GM23338 (cell line): ENCODE measurements at regions not wholly inside any gene's neighbourhood (a gene's known extent, or its start where the extent isn't known, plus 50 kb on each side); places are given as distances from the start of the nearest gene placed in this dataset.

ENCODE experiments used
- ATAC-seq: fragments of 200-7000 bp; cut with Tn5 transposase; 3 replicates; pipeline ENCODE4 v1.9.1; 2020
- DNase-seq: peaks from one replicate; pipeline ENCODE4 v3.0.0-alpha.2; 2015; ENCODE audit warnings: low spot score
- H2AFZ ChIP-seq: fragments of 200-600 bp; sonication (generic); 2 replicates; pipeline ENCODE4 v1.8.0; 2016; ENCODE audit warnings: antibody characterized with exemption, mild to moderate bottlenecking, moderate library complexity
- H3F3A ChIP-seq: fragments of 200-600 bp; sonication (generic); replicated peaks from 2 replicates; pipeline ENCODE4 v1.8.0; 2017; ENCODE audit warnings: antibody characterized with exemption, mixed run types, low read depth
- H3K27ac ChIP-seq: fragments of 200-600 bp; sonication (generic); 2 replicates; pipeline ENCODE4 v1.6.1; 2016; ENCODE audit warnings: low read depth
- H3K27me3 ChIP-seq: fragments of 200-600 bp; sonication (generic); 2 replicates; pipeline ENCODE4 v1.8.0; 2016; ENCODE audit warnings: mild to moderate bottlenecking, mixed run types, moderate library complexity; ENCODE audit not compliant: insufficient read depth
- H3K36me3 ChIP-seq: fragments of 200-600 bp; sonication (generic); 2 replicates; pipeline ENCODE4 v1.8.0; 2016; ENCODE audit warnings: mild to moderate bottlenecking; ENCODE audit not compliant: insufficient read depth
- H3K4me1 ChIP-seq: fragments of 200-600 bp; sonication (generic); 2 replicates; pipeline ENCODE4 v1.8.0; 2016; ENCODE audit warnings: mild to moderate bottlenecking, moderate library complexity; ENCODE audit not compliant: insufficient read depth
- H3K4me2 ChIP-seq: fragments of 200-600 bp; sonication (generic); 2 replicates; pipeline ENCODE4 v1.7.1; 2017; ENCODE audit warnings: mixed run types
- H3K4me3 ChIP-seq: fragments of 200-600 bp; sonication (generic); 2 replicates; pipeline ENCODE4 v1.6.1; 2016; ENCODE audit warnings: mixed run types
- H3K79me2 ChIP-seq: fragments of 200-600 bp; sonication (generic); replicated peaks from 2 replicates; pipeline ENCODE4 v1.8.0; 2017; ENCODE audit warnings: mild to moderate bottlenecking; ENCODE audit not compliant: insufficient read depth
- H3K9me2 ChIP-seq: fragments of 200-600 bp; sonication (generic); 2 replicates; pipeline ENCODE4 v1.8.0; 2017; ENCODE audit not compliant: insufficient read depth
- H4K20me1 ChIP-seq: fragments of 200-600 bp; sonication (generic); replicated peaks from 2 replicates; pipeline ENCODE4 v1.8.0; 2017; ENCODE audit warnings: mild to moderate bottlenecking; ENCODE audit not compliant: insufficient read depth
- H3K27ac Mint-ChIP-seq: 2 replicates; pipeline ENCODE4 v1.8.0; 2020; ENCODE audit warnings: inconsistent platforms, mild to moderate bottlenecking, moderate library complexity, mixed read lengths
- H3K27me3 Mint-ChIP-seq: 3 replicates; pipeline ENCODE4 v1.8.0; 2022; ENCODE audit warnings: low read depth, mild to moderate bottlenecking, moderate library complexity, mixed read lengths, inconsistent platforms; ENCODE audit not compliant: insufficient read depth, poor library complexity
- H3K36me3 Mint-ChIP-seq: 3 replicates; pipeline ENCODE4 v1.8.0; 2021; ENCODE audit warnings: low read depth, mild to moderate bottlenecking, inconsistent platforms, moderate library complexity, mixed read lengths
- H3K4me1 Mint-ChIP-seq: 3 replicates; pipeline ENCODE4 v1.8.0; 2020; ENCODE audit warnings: mild to moderate bottlenecking, inconsistent platforms, mixed read lengths
- H3K4me3 Mint-ChIP-seq: 3 replicates; pipeline ENCODE4 v1.8.0; 2021; ENCODE audit warnings: moderate library complexity, mild to moderate bottlenecking, inconsistent platforms, mixed read lengths
- H3K9me3 Mint-ChIP-seq: 3 replicates; pipeline ENCODE4 v1.8.0; 2020; ENCODE audit warnings: moderate library complexity, mild to moderate bottlenecking, inconsistent platforms, mixed read lengths
- CREB1 ChIP-seq: fragments of 250-450 bp; sonication (Bioruptor Pico); IDR thresholded peaks from 2 replicates; pipeline ENCODE4 v1.5.0; 2020; ENCODE audit warnings: low read depth, mild to moderate bottlenecking, moderate library complexity
- CTCF ChIP-seq, 2 experiments: fragments of 200-600 bp in 1 of 2; sonication (generic) in 1 of 2; conservative IDR thresholded peaks; 2 replicates each; pipeline versions ENCODE4 v1.5.1 to v1.6.1; 2016 to 2017; ENCODE audit warnings: antibody characterized with exemption in 2 of 2, low read depth in 2 of 2, mild to moderate bottlenecking in 2 of 2, moderate library complexity in 1 of 2
- ETS1 ChIP-seq: IDR thresholded peaks from 2 replicates; pipeline ENCODE4 v1.6.1; 2016; ENCODE audit warnings: antibody characterized with exemption
- EZH2 ChIP-seq: fragments of 200-600 bp; sonication (generic); IDR thresholded peaks from one replicate; pipeline ENCODE4 v1.8.0; 2017; ENCODE audit warnings: antibody characterized with exemption, mild to moderate bottlenecking, low read depth; ENCODE audit not compliant: unreplicated experiment
- EZH2phosphoT487 ChIP-seq: fragments of 200-600 bp; sonication (generic); IDR thresholded peaks from one replicate; pipeline ENCODE4 v1.8.1; 2018; ENCODE audit warnings: antibody characterized with exemption; ENCODE audit not compliant: unreplicated experiment
- NANOG ChIP-seq: IDR thresholded peaks from 2 replicates; pipeline ENCODE4 v1.6.1; 2016; ENCODE audit warnings: antibody characterized with exemption, borderline replicate concordance
- POLR2AphosphoS5 ChIP-seq: IDR thresholded peaks from 2 replicates; pipeline ENCODE4 v1.6.1; 2016; ENCODE audit warnings: antibody characterized with exemption, low read depth
- REST ChIP-seq: IDR thresholded peaks from one replicate; pipeline ENCODE4 v1.6.1; 2018; ENCODE audit warnings: antibody characterized with exemption; ENCODE audit not compliant: unreplicated experiment
- STAT1 ChIP-seq: IDR thresholded peaks from one replicate; pipeline ENCODE4 v1.6.1; 2016; ENCODE audit warnings: antibody characterized with exemption; ENCODE audit not compliant: unreplicated experiment
- ZNF114 ChIP-seq: fragments of 250-450 bp; sonication (Bioruptor Pico); IDR thresholded peaks from 2 replicates; pipeline ENCODE4 v1.5.0; 2020; ENCODE audit warnings: mild to moderate bottlenecking, moderate library complexity
- ZNF331 ChIP-seq: fragments of 250-450 bp; sonication (Bioruptor Pico); IDR thresholded peaks from 2 replicates; pipeline ENCODE4 v1.5.0; 2020; ENCODE audit warnings: low read depth, mild to moderate bottlenecking, moderate library complexity

- no peak for TF ChIP-seq EZH2phosphoT487
- no peak for TF ChIP-seq EZH2
- TF ChIP-seq CREB1 (CRISPR knock-in tag) = no peak
- TF ChIP-seq POLR2AphosphoS5 = no peak
- no peak for TF ChIP-seq CTCF (conservative IDR thresholded peaks at IDR 0.05; ENCODE audit: low read depth in 2 of 2)
- no peak for TF ChIP-seq ZNF331
- TF ChIP-seq STAT1 = no peak
- TF ChIP-seq ZNF114 (CRISPR knock-in tag) = no peak
- no peak for TF ChIP-seq ETS1
- TF ChIP-seq NANOG = no peak
Measured at GRCh38 chr6:167537816-167538215, 212.9 kb downstream of the TTLL2 start (continued).

GRCh38 chr6:167538746-167539145 lies 213.9 kb downstream of the TTLL2 start:
- peaks cover 9% of the 10 kb centered on the region; the same call in 1 of the 2 replicates for H3K4me1 ChIP-seq
- no peak overlapping the region for H3K4me3 ChIP-seq
- H3F3A ChIP-seq = no peaks in the 10 kb centered on the region
- Mint-ChIP-seq H3K4me3 (no peak overlapping the region), H3K27ac (no peak overlapping the region), H3K4me1 (peaks cover 3% of the 10 kb centered on the region; the same call in 2 of the 3 replicates), H3K27me3 (peaks cover 10% of the 10 kb centered on the region), H3K36me3 (peaks cover 19% of the 10 kb centered on the region; the same call in 2 of the 3 replicates), H3K9me3 (peaks cover 29% of the 10 kb centered on the region)
- H2AFZ ChIP-seq = no peak overlapping the region
- no peak overlapping the region for H3K4me2 ChIP-seq
- H3K79me2 ChIP-seq = no peaks in the 10 kb centered on the region
- no peaks in the 10 kb centered on the region; the same call in 1 of the 2 replicates for H3K36me3 ChIP-seq
- H3K27ac ChIP-seq = no peak overlapping the region
- DNase-seq (no peak), ATAC-seq (no peak)
- no peaks in the 10 kb centered on the region for H3K27me3 ChIP-seq
- no peaks in the 10 kb centered on the region for H3K9me2 ChIP-seq
- no peaks in the 10 kb centered on the region for H4K20me1 ChIP-seq
- no peak for TF ChIP-seq POLR2AphosphoS5
- TF ChIP-seq NANOG = no peak
- no peak for TF ChIP-seq EZH2
- TF ChIP-seq CREB1 (CRISPR knock-in tag) = no peak
- TF ChIP-seq REST = no peak
- no peak for TF ChIP-seq CTCF (conservative IDR thresholded peaks at IDR 0.05; ENCODE audit: low read depth in 2 of 2)
- no peak for TF ChIP-seq ZNF331
- TF ChIP-seq EZH2phosphoT487 = no peak
- TF ChIP-seq STAT1 = no peak
